ENCODE measurements at regions not wholly inside any gene's neighbourhood (a gene's known extent, or its start where the extent isn't known, plus 50 kb on each side); places are given as distances from the start of the nearest gene placed in this dataset.

DNA sequence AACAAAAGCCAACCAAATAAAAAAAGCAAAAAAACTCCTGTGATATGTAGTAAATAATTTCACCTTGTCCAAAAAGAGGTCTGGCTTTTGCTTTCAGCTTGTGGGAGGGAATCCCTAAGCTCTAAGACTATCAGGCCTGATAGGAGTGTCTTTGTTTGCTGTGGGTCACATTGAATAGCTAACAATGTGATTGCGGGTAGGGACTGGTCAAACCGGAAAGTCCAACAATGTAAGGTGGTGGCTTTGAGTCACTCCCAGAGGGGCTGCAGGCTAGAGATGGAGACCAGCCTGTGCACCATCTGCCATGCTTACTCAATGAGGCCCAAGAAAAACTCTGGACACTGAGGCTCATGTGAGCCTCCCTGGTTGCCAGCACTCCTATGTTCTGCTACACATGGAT, 192.9 kb downstream of the TFCP2L1 start:
- no peak for DNase-seq (ENCODE audit: low read depth, low spot score)
- Histone ChIP-seq H3K4me3 (replicated peaks in 1 of 3; ENCODE audit: insufficient read depth in 1 of 3, low read depth in 1 of 3, low read length in 3 of 3) (no peak overlapping the region), H3K9ac (replicated peaks; ENCODE audit: extremely low read depth, insufficient read depth, low read length) (no peak overlapping the region), H3K27ac (ENCODE audit: insufficient read depth, low read depth, low read length) (no peak overlapping the region), H2AFZ (ENCODE audit: low read depth, low read length) (no peak overlapping the region), H3K27me3 (ENCODE audit: control insufficient read depth in 2 of 2, insufficient read depth in 2 of 2, low read length in 2 of 2) (no peaks in the 10 kb centered on the region), H3K36me3 (ENCODE audit: control insufficient read depth in 2 of 2, extremely low read depth in 1 of 2, insufficient read depth in 2 of 2, low read length in 2 of 2) (no peaks in the 10 kb centered on the region), H3K4me2 (ENCODE audit: insufficient read depth, low read length) (no peak overlapping the region), H3K79me2 (ENCODE audit: control insufficient read depth, insufficient read depth, low read length) (no peaks in the 10 kb centered on the region), H3K9me3 (replicated peaks; ENCODE audit: control insufficient read depth, insufficient read depth, low read length) (no peaks in the 10 kb centered on the region), H3K4me1 (ENCODE audit: control insufficient read depth, extremely low read depth, insufficient read depth, low read length) (no peaks in the 10 kb centered on the region), H3K9me1 (replicated peaks; ENCODE audit: control insufficient read depth, extremely low read depth, insufficient read depth, low read length) (no peaks in the 10 kb centered on the region), H4K20me1 (replicated peaks; ENCODE audit: control insufficient read depth, extremely low read depth, insufficient read depth, low read length) (no peaks in the 10 kb centered on the region)
- CTCF ChIA-PET = interaction anchor here (0.6 to 1.4 kb wide), 6 partner anchors 10 to 1107 kb away, joined by 3 to 6 read pairs (median 4); no protein-coding TSS in a partner anchor
- POLR2A ChIA-PET = no interaction called here
- dilution Hi-C loops (cut with MboI; ENCODE audit: extremely low pct_ligation_motif_present, low sequenced_read_pairs) = no loop called here
- no peak for FAIRE-seq
- no peak for TF ChIP-seq JUN (IDR thresholded peaks at IDR 0.05; ENCODE audit: borderline replicate concordance, insufficient read depth, insufficient read length, low read depth)
- TF ChIP-seq, protein P1, sequence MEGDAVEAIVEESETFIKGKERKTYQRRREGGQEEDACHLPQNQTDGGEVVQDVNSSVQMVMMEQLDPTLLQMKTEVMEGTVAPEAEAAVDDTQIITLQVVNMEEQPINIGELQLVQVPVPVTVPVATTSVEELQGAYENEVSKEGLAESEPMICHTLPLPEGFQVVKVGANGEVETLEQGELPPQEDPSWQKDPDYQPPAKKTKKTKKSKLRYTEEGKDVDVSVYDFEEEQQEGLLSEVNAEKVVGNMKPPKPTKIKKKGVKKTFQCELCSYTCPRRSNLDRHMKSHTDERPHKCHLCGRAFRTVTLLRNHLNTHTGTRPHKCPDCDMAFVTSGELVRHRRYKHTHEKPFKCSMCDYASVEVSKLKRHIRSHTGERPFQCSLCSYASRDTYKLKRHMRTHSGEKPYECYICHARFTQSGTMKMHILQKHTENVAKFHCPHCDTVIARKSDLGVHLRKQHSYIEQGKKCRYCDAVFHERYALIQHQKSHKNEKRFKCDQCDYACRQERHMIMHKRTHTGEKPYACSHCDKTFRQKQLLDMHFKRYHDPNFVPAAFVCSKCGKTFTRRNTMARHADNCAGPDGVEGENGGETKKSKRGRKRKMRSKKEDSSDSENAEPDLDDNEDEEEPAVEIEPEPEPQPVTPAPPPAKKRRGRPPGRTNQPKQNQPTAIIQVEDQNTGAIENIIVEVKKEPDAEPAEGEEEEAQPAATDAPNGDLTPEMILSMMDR (IDR thresholded peaks at IDR 0.05; ENCODE audit: extremely low read depth in 1 of 2, insufficient read depth in 1 of 2, low read depth in 1 of 2, low read length in 2 of 2) = no peak
- TF ChIP-seq FOS (IDR thresholded peaks at IDR 0.05; ENCODE audit: borderline replicate concordance, insufficient read depth, low read length) = no peak
- TF ChIP-seq, protein P2, sequence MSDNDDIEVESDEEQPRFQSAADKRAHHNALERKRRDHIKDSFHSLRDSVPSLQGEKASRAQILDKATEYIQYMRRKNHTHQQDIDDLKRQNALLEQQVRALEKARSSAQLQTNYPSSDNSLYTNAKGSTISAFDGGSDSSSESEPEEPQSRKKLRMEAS (IDR thresholded peaks at IDR 0.05; ENCODE audit: insufficient read depth, insufficient read length) = no peak
- TF ChIP-seq MYC (IDR thresholded peaks at IDR 0.05; ENCODE audit: low read depth, low read length) = no peak
- TF ChIP-seq EZH2 (IDR thresholded peaks at IDR 0.05; ENCODE audit: borderline replicate concordance, low read depth, low read length, severe bottlenecking) = no peak
- TF ChIP-seq POLR2AphosphoS5 (IDR thresholded peaks at IDR 0.05; ENCODE audit: insufficient read depth, low read depth, low read length) = no peak
- TF ChIP-seq POLR2A (IDR thresholded peaks at IDR 0.05; ENCODE audit: low read depth, low read length) = no peak
- TF ChIP-seq GATA2 (IDR thresholded peaks at IDR 0.05; ENCODE audit: insufficient read depth, insufficient read length, low read depth, low read length) = no peak
- intact Hi-C loops (cut with micrococcal nuclease) = loop anchor here (10.0 kb wide), 2 partner anchors 623 to 653 kb away; no protein-coding TSS in a partner anchor
- BruUV-seq (replicated peaks) = no TSS peak
